Upper lobe of left lung (tissue), 6 donors: ENCODE measurements at regions not wholly inside any gene's neighbourhood (a gene's known extent, or its start where the extent isn't known, plus 50 kb on each side); places are given as distances from the start of the nearest gene placed in this dataset.

ENCODE experiments used
- ATAC-seq, 2 donors: fragments of 200-7000 bp; cut with Tn5 transposase; one replicate each; pipeline ENCODE4 v1.9.1; 2022; ENCODE audit warnings: mild to moderate bottlenecking in 2 of 2, moderate library complexity in 2 of 2; ENCODE audit not compliant: low FRiP score in 2 of 2
- DNase-seq, 2 donors: peaks; one replicate each; pipeline ENCODE4 v3.0.0-alpha.2; 2019 to 2020
- H3K27ac ChIP-seq, 4 donors: fragments of 200-600 bp; sonication (generic); one replicate each; pipeline ENCODE4 v1.5.1; 2016 to 2019
- H3K27me3 ChIP-seq, 4 donors: fragments of 200-600 bp; sonication (generic); one replicate each; pipeline ENCODE4 v1.5.1; 2017 to 2019
- H3K36me3 ChIP-seq, 4 donors: fragments of 200-600 bp; sonication (generic); one replicate each; pipeline ENCODE4 v1.5.1; 2016 to 2019
- H3K4me1 ChIP-seq, 4 donors: fragments of 200-600 bp; sonication (generic); one replicate each; pipeline ENCODE4 v1.5.1; 2018 to 2019
- H3K4me3 ChIP-seq, 4 donors: fragments of 200-600 bp; sonication (generic); one replicate each; pipeline ENCODE4 v1.5.1; 2017 to 2019; ENCODE audit warnings: mild to moderate bottlenecking in 2 of 4, moderate library complexity in 1 of 4
- H3K9me3 ChIP-seq, 4 donors: fragments of 200-600 bp; sonication (generic); one replicate each; pipeline ENCODE4 v1.5.1; 2018 to 2019
- CTCF ChIP-seq, 6 experiments: fragments of 450-650 bp in 4 of 6; fragments of 200-600 bp in 2 of 6; sonication (generic) in 2 of 6; IDR thresholded peaks; one replicate each; pipeline ENCODE4 v1.5.1; 2016 to 2019; ENCODE audit warnings: antibody characterized with exemption in 6 of 6
- EP300 ChIP-seq, 4 donors: sonication (generic); formaldehyde crosslinking; IDR thresholded peaks; one replicate each; pipeline ENCODE4 v1.5.1; 2017; ENCODE audit warnings: antibody characterized with exemption in 4 of 4, control low read depth in 2 of 4
- POLR2A ChIP-seq, 4 donors: fragments of 450-650 bp; IDR thresholded peaks; one replicate each; pipeline ENCODE4 v1.5.1; 2016 to 2017; ENCODE audit warnings: antibody characterized with exemption in 4 of 4, mild to moderate bottlenecking in 2 of 4
- POLR2AphosphoS5 ChIP-seq, 2 donors: sonication (generic); formaldehyde crosslinking; IDR thresholded peaks; one replicate each; pipeline ENCODE4 v1.5.1; 2017; ENCODE audit warnings: antibody characterized with exemption in 2 of 2
- WGBS, 2 donors: methylation state at CpG; one replicate each; pipeline ENCODE4 v1.1.5; 2017 to 2018; 5-methylcytosine and 5-hydroxymethylcytosine counted together
- donor health status: DM: no; HTN: no; CAD: no; lungs with moderate emphysema.
- donor health status: DM: no; HTN: yes; CAD: no; lungs with severe emphysema.

- 44 to 65% methylated on average over 7 to 9 of the region's 9 CpGs for WGBS, 2 donors
- Histone ChIP-seq H3K36me3 (no peaks in the 10 kb centered on the region), H3K4me1 (peaks cover 0 to 6% (median 2%) of the 10 kb centered on the region in 4 donors), H3K27ac (no peak overlapping the region), H3K27me3 (no peaks in the 10 kb centered on the region), H3K9me3 (no peaks in the 10 kb centered on the region), H3K4me3 (no peak overlapping the region)
- TF ChIP-seq POLR2A (IDR thresholded peaks at IDR 0.05) (no peak), EP300 (IDR thresholded peaks at IDR 0.05) (no peak), CTCF (IDR thresholded peaks at IDR 0.05) (no peak), POLR2AphosphoS5 (IDR thresholded peaks at IDR 0.05) (no peak)
- DNase-seq (no peak), ATAC-seq (no peak)
These were observed 1034.4 kb upstream of the NR2F2 start for GRCh38 chr15:95295896-95296625.

- no peak overlapping the region for H3K4me3 ChIP-seq
- ATAC-seq, result no peak
- TF ChIP-seq CTCF (IDR thresholded peaks at IDR 0.05), result no peak
- TF ChIP-seq EP300 (IDR thresholded peaks at IDR 0.05), result no peak
- no peak for TF ChIP-seq POLR2A (IDR thresholded peaks at IDR 0.05)
- TF ChIP-seq POLR2AphosphoS5 (IDR thresholded peaks at IDR 0.05), result no peak
- DNase-seq, result no peak
- H3K9me3 ChIP-seq, result no peaks in the 10 kb centered on the region
- no peaks in the 10 kb centered on the region for H3K27me3 ChIP-seq
- 36 to 51% methylated on average over 3 to 4 of the region's 4 CpGs for whole genome bisulfite sequencing, 2 donors
- H3K36me3 ChIP-seq, result no peaks in the 10 kb centered on the region
- peaks cover 0 to 6% (median 2%) of the 10 kb centered on the region in 4 donors for H3K4me1 ChIP-seq
- H3K27ac ChIP-seq, result no peak overlapping the region
These were observed 1033.9 kb upstream of the NR2F2 start for GRCh38 chr15:95296643-95297042.

GRCh38 chr15:95298729-95299128, 1031.8 kb upstream of the NR2F2 start:
- no peak for DNase-seq
- no peak overlapping the region for H3K27ac ChIP-seq
- no peak overlapping the region for H3K4me3 ChIP-seq
- no peak for ATAC-seq
- peaks cover 0 to 6% (median 3%) of the 10 kb centered on the region in 4 donors for H3K4me1 ChIP-seq
- no peaks in the 10 kb centered on the region for H3K9me3 ChIP-seq
- H3K36me3 ChIP-seq, result no peaks in the 10 kb centered on the region
- WGBS, 2 donors, result 73 to 78% methylated on average over 4 of the region's 4 CpGs
- TF ChIP-seq EP300 (IDR thresholded peaks at IDR 0.05) (no peak), POLR2A (IDR thresholded peaks at IDR 0.05) (no peak), CTCF (IDR thresholded peaks at IDR 0.05) (no peak), POLR2AphosphoS5 (IDR thresholded peaks at IDR 0.05) (no peak)
- H3K27me3 ChIP-seq, result no peaks in the 10 kb centered on the region

- ATAC-seq, result no peak
- 54 to 68% methylated on average over 4 of the region's 4 CpGs for WGBS, 2 donors
- TF ChIP-seq POLR2AphosphoS5 (IDR thresholded peaks at IDR 0.05) (no peak), CTCF (IDR thresholded peaks at IDR 0.05) (no peak), EP300 (IDR thresholded peaks at IDR 0.05) (no peak), POLR2A (IDR thresholded peaks at IDR 0.05) (no peak)
- no peak overlapping the region for H3K27ac ChIP-seq
- H3K4me3 ChIP-seq, result no peak overlapping the region
- no peaks in the 10 kb centered on the region for H3K36me3 ChIP-seq
- H3K9me3 ChIP-seq, result no peaks in the 10 kb centered on the region
- no peak for DNase-seq
- H3K27me3 ChIP-seq, result no peaks in the 10 kb centered on the region
- peaks cover 0 to 6% (median 4%) of the 10 kb centered on the region in 4 donors for H3K4me1 ChIP-seq
These were observed 1029.5 kb upstream of the NR2F2 start for GRCh38 chr15:95300958-95301357.

- no peak overlapping the region for H3K27ac ChIP-seq
- H3K9me3 ChIP-seq, result no peaks in the 10 kb centered on the region
- H3K4me3 ChIP-seq, result no peak overlapping the region
- TF ChIP-seq POLR2AphosphoS5 (IDR thresholded peaks at IDR 0.05), result no peak
- TF ChIP-seq POLR2A (IDR thresholded peaks at IDR 0.05), result no peak
- TF ChIP-seq EP300 (IDR thresholded peaks at IDR 0.05), result no peak
- no peak for TF ChIP-seq CTCF (IDR thresholded peaks at IDR 0.05)
- H3K27me3 ChIP-seq, result no peaks in the 10 kb centered on the region
- H3K4me1 ChIP-seq, result peaks cover 0 to 3% (median 0%) of the 10 kb centered on the region in 4 donors
- 65 to 67% methylated on average over 3 of the region's 3 CpGs for WGBS, 2 donors
- no peak for DNase-seq
- no peaks in the 10 kb centered on the region for H3K36me3 ChIP-seq
- no peak for ATAC-seq
These were observed 1028.3 kb upstream of the NR2F2 start for GRCh38 chr15:95302206-95302605.
